B cell (primary cell): ENCODE measurements at regions not wholly inside any gene's neighbourhood (a gene's known extent, or its start where the extent isn't known, plus 50 kb on each side); places are given as distances from the start of the nearest gene placed in this dataset.

Experiments
- ATAC-seq: fragments of 200-7000 bp; cut with Tn5 transposase; one replicate; pipeline ENCODE4 v1.10.0; 2021; ENCODE audit warnings: low read depth, mild to moderate bottlenecking, moderate number of reproducible peaks, moderate library complexity
- CTCF ChIA-PET: fragments of 350-600 bp; sonication (Branson Sonifier 250); formaldehyde crosslinking; loops from one replicate; lab custom pipeline; 2021; ENCODE audit warnings: antibody characterized with exemption, inconsistent platforms; lab: Charles Lee
- POLR2A ChIA-PET: fragments of 350-600 bp; sonication (Branson Sonifier 250); formaldehyde crosslinking; loops from one replicate; lab custom pipeline; 2021; ENCODE audit warnings: antibody characterized with exemption; lab: Charles Lee
- DNase-seq: peaks from one replicate; pipeline ENCODE4 v3.0.0; 2013
- H2AFZ ChIP-seq: 2 replicates; pipeline ENCODE4 v1.6.1; 2012; ENCODE audit warnings: mild to moderate bottlenecking, low read depth, low read length; ENCODE audit not compliant: insufficient read depth, poor library complexity, severe bottlenecking
- H3K27ac ChIP-seq, 2 donors: 1 replicate in 1 of 2; 2 replicates in 1 of 2; pipeline ENCODE4 v1.5.1; 2012 to 2013; ENCODE audit warnings: low read length in 2 of 2, mild to moderate bottlenecking in 2 of 2, moderate library complexity in 1 of 2
- H3K27me3 ChIP-seq, 4 experiments: fragments of 200-600 bp in 1 of 4; sonication (generic) in 1 of 4; replicated peaks in 1 of 4; 1 replicate in 2 of 4; 2 replicates in 2 of 4; pipeline versions ENCODE4 v1.6.1 to v1.7.0; 2013 to 2016; ENCODE audit warnings: low read length in 3 of 4, mild to moderate bottlenecking in 2 of 4, mixed read lengths in 1 of 4, moderate library complexity in 1 of 4; ENCODE audit not compliant: insufficient read depth in 4 of 4, control insufficient read depth in 3 of 4; ENCODE audit errors: control extremely low read depth in 1 of 4
- H3K36me3 ChIP-seq, 2 experiments: replicated peaks in 1 of 2; 1 replicate in 1 of 2; 2 replicates in 1 of 2; pipeline versions ENCODE4 v1.6.1 to v1.7.1; 2013; ENCODE audit warnings: low read length in 1 of 2; ENCODE audit not compliant: insufficient read depth in 2 of 2, control insufficient read depth in 1 of 2; ENCODE audit errors: control extremely low read depth in 1 of 2, extremely low read depth in 1 of 2
- H3K4me1 ChIP-seq, 2 donors: fragments of 200-600 bp in 1 of 2; sonication (generic) in 1 of 2; 1 replicate in 1 of 2; 2 replicates in 1 of 2; pipeline versions ENCODE4 v1.5.1 to v1.6.1; 2013 to 2017; ENCODE audit warnings: low read length in 2 of 2; ENCODE audit not compliant: control insufficient read depth in 2 of 2, insufficient read depth in 2 of 2
- H3K4me2 ChIP-seq: replicated peaks from 2 replicates; pipeline ENCODE3; 2012; ENCODE audit warnings: mild to moderate bottlenecking, low read depth, low read length; ENCODE audit not compliant: poor library complexity, severe bottlenecking
- H3K4me3 ChIP-seq, 5 experiments: fragments of 200-600 bp in 1 of 5; sonication (generic) in 1 of 5; 1 replicate in 3 of 5; 2 replicates in 2 of 5; pipeline versions ENCODE4 v1.5.1 to v1.7.0; 2011 to 2016; ENCODE audit warnings: low read length in 4 of 5, mild to moderate bottlenecking in 4 of 5, low read depth in 2 of 5, control low read depth in 1 of 5, moderate library complexity in 1 of 5; ENCODE audit not compliant: insufficient read depth in 1 of 5; ENCODE audit errors: control extremely low read depth in 1 of 5, extremely low read depth in 1 of 5
- H3K79me2 ChIP-seq: fragments of 200-600 bp; sonication (generic); one replicate; pipeline ENCODE4 v1.6.0; 2016; ENCODE audit warnings: low read length; ENCODE audit not compliant: control insufficient read depth, insufficient read depth
- H3K9ac ChIP-seq: fragments of 200-600 bp; sonication (generic); 2 replicates; pipeline ENCODE4 v1.6.1; 2017; ENCODE audit warnings: mild to moderate bottlenecking, low read length, moderate library complexity
- H3K9me3 ChIP-seq, 3 donors: one replicate each; pipeline versions ENCODE4 v1.6.1 to v1.7.1; 2013; ENCODE audit warnings: low read length in 2 of 3; ENCODE audit not compliant: control insufficient read depth in 2 of 3, insufficient read depth in 1 of 3; ENCODE audit errors: control extremely low read depth in 1 of 3
- H4K20me1 ChIP-seq: 2 replicates; pipeline ENCODE4 v1.6.0; 2012; ENCODE audit warnings: mild to moderate bottlenecking, low read length; ENCODE audit not compliant: insufficient read depth, control insufficient read depth, poor library complexity, severe bottlenecking
- H3K27ac Mint-ChIP-seq: one replicate; pipeline ENCODE4 v1.8.0; 2021; ENCODE audit warnings: mixed read lengths
- H3K27me3 Mint-ChIP-seq: one replicate; pipeline ENCODE4 v1.8.0; 2021; ENCODE audit warnings: mixed read lengths
- H3K4me1 Mint-ChIP-seq: one replicate; pipeline ENCODE4 v1.8.0; 2021; ENCODE audit warnings: mixed read lengths
- H3K4me3 Mint-ChIP-seq: one replicate; pipeline ENCODE4 v1.8.0; 2021; ENCODE audit warnings: mixed read lengths
- H3K9me3 Mint-ChIP-seq: one replicate; pipeline ENCODE4 v1.8.0; 2022; ENCODE audit warnings: mixed read lengths; ENCODE audit not compliant: insufficient read depth
- CTCF ChIP-seq: fragments of 200-600 bp; IDR thresholded peaks from one replicate; pipeline ENCODE4 v1.8.0; 2022; ENCODE audit warnings: antibody characterized with exemption, mild to moderate bottlenecking
- EZH2 ChIP-seq: IDR thresholded peaks from 2 replicates; pipeline ENCODE4 v1.6.1; 2012; ENCODE audit warnings: borderline replicate concordance, low read depth, mild to moderate bottlenecking, moderate library complexity, low read length; ENCODE audit not compliant: insufficient read depth, poor library complexity, severe bottlenecking
- WGBS: methylation state at CpG from one replicate; pipeline ENCODE4 v1.1.5; 2013; ENCODE audit warnings: missing lambda C conversion rate; ENCODE audit not compliant: insufficient coverage; 5-methylcytosine and 5-hydroxymethylcytosine counted together
- intact Hi-C: fragments of 100-400 bp; cut with micrococcal nuclease; formaldehyde crosslinking; loops from one replicate; pipeline ENCODE4 v1.10.0; 2022

GRCh38 chr9:115668521-115668920 lies 485.1 kb upstream of the PAPPA start:
- ChIA-PET POLR2A (no interaction called here), CTCF (no interaction called here)
- H3K9ac ChIP-seq: no peak overlapping the region
- no peaks in the 10 kb centered on the region for H3K4me1 ChIP-seq
- DNase-seq (no peak), ATAC-seq (no peak)
- no peak overlapping the region for H3K4me2 ChIP-seq
- H3K36me3 ChIP-seq: no peaks in the 10 kb centered on the region
- Mint-ChIP-seq H3K27me3 (no peaks in the 10 kb centered on the region), H3K4me3 (no peak overlapping the region), H3K4me1 (no peaks in the 10 kb centered on the region), H3K27ac (no peak overlapping the region), H3K9me3 (no peaks in the 10 kb centered on the region)
- no peaks in the 10 kb centered on the region for H3K9me3 ChIP-seq
- H3K27ac ChIP-seq: no peak overlapping the region
- WGBS: 100% methylated on average over 1 of the region's 2 CpGs
- no peaks in the 10 kb centered on the region for H4K20me1 ChIP-seq
- no peaks in the 10 kb centered on the region for H3K27me3 ChIP-seq
- H3K79me2 ChIP-seq: no peaks in the 10 kb centered on the region
- no peak for TF ChIP-seq EZH2
- TF ChIP-seq CTCF: no peak
- H3K4me3 ChIP-seq: no peak overlapping the region
- intact Hi-C loops: no loop called here
- no peak overlapping the region for H2AFZ ChIP-seq

DNA sequence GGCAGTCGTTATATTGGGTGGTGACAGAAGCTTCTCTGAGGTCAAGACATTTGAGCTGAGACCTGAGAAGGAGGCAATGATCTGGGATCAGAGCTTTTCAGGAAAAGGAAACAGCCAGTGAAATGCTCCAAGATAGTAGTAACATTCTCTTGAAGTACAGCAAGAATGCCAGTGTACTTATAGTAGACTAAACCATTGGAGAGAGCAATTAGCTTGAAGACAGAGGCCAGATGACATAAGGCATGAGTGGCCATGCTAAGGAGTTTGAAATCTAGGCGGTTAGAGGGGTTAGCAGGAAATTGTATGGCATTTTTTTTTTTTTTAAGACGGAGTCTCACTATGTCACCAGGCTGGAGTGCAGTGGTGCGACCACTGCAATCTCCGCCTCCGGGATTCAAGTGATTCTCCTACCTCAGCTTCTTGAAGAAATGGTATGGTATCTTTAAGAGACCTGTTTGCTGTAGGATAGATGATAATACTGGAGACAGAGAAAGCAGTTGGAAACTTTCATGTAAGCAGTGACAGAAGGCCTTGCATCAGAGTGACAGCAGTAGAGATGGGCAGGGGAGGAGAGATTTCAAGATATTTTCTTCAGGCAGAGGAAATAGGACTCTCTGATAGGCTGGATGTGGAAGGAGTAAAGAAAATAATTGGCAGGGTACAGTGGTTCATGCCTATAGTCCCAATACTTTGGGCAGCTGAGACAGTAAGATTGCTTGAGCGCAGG lies 482.2 kb upstream of the PAPPA start:
- Mint-ChIP-seq H3K27me3 (no peaks in the 10 kb centered on the region), H3K4me3 (no peak overlapping the region), H3K27ac (no peak overlapping the region), H3K9me3 (no peaks in the 10 kb centered on the region), H3K4me1 (no peaks in the 10 kb centered on the region)
- no peaks in the 10 kb centered on the region for H3K27me3 ChIP-seq
- no peaks in the 10 kb centered on the region for H3K4me1 ChIP-seq
- CTCF ChIA-PET: no interaction called here
- WGBS: 82% methylated on average over 6 of the region's 7 CpGs
- H3K4me2 ChIP-seq: no peak overlapping the region
- no peak for DNase-seq
- H3K36me3 ChIP-seq: no peaks in the 10 kb centered on the region
- ATAC-seq: no peak
- H3K9me3 ChIP-seq: no peaks in the 10 kb centered on the region
- no peak overlapping the region for H2AFZ ChIP-seq
- intact Hi-C loops: no loop called here
- H3K9ac ChIP-seq: no peak overlapping the region
- H3K4me3 ChIP-seq: no peak overlapping the region
- TF ChIP-seq CTCF: no peak
- no peak for TF ChIP-seq EZH2
- POLR2A ChIA-PET: no interaction called here
- no peaks in the 10 kb centered on the region for H3K79me2 ChIP-seq
- no peak overlapping the region for H3K27ac ChIP-seq
- no peaks in the 10 kb centered on the region for H4K20me1 ChIP-seq
